HG03442 (cell line): ENCODE measurements at regions not wholly inside any gene's neighbourhood (a gene's known extent, or its start where the extent isn't known, plus 50 kb on each side); places are given as distances from the start of the nearest gene placed in this dataset.
"Not testable (repeated sequence)": the region's sequence is repeated elsewhere in the genome, so short reads cannot be mapped to it uniquely, and the experiment has no call there.

Experiments
- ATAC-seq: cut with Tn5 transposase; IDR thresholded peaks from one replicate; pipeline ENCODE4 v1.9.1; 2021; ENCODE audit warnings: mild to moderate bottlenecking, moderate library complexity; ENCODE audit not compliant: unreplicated experiment

DNA sequence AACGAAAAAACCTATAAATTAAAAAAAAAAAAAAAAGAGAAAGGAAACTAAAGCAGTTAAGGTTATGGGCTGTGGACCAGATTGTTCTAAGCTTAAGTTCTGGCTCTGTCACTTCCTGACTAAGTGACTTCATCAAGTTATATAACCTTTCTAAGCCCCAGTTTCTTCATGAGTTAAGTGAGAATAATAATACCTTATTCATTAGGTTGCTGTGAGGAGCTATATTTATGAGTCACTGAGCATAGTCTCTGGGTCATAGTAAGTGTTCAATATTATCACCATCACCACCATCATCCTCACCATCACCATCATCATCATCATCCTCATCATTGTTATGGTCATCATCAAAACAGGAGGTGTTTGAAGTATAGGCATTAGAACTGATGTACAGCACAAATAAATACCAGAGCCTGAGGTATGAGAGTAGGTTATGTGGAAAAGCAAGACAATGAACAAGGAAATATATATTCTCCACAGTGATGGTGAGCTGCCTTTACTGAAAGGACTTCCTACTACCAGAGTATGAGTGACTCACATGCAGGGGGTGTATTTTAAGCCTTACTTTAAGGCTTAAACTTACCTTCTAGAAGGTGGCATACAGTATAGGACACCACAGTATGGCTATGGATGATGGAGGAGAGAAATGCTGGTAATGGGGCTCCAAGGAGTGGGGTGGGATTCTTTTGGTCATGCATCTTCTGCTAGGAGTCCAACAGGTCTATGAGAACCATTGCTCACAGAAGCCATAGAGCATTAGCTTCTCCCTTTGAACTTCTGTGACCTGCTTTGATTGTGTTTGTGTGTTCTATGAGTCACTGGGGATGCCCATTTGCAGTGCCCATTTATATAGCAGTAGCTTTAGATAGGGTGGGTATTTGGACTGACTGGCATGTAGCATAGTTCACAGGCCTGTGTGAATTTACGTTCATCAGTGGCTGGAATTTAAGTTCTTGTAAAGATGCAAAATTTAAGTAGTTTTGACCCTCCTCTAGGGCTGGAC, 104.4 kb downstream of the KLF5 start:
- ATAC-seq = no peak

DNA sequence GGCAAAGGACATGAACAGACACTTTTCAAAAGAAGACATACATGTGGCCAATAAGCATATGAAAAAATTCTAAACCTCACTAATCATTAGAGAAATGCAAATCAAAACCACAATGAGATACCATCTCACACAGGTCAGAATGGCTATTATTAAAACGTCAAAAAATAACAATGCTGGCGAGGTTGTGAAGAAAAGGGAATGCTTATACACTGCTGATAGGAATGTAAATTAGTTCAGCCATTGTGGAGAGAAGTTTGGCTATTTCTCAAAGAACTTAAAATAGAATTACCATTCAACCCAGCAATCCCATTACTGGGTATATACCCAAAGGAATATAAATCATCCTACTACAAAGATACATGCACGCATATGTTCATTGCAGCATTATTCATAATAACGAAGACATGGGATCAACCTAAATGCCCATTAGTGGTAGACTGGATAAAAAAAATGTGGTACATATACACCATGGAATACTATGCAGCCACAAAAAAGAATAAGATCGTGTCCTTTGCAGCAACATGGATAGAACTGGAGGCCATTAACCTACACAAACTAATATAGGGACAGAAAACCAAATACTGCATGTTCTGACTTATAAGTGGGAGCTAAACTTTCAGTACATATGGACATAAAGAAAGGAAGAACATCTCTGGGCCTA, 101.7 kb downstream of the KLF5 start:
- not testable (repeated sequence) for ATAC-seq

DNA sequence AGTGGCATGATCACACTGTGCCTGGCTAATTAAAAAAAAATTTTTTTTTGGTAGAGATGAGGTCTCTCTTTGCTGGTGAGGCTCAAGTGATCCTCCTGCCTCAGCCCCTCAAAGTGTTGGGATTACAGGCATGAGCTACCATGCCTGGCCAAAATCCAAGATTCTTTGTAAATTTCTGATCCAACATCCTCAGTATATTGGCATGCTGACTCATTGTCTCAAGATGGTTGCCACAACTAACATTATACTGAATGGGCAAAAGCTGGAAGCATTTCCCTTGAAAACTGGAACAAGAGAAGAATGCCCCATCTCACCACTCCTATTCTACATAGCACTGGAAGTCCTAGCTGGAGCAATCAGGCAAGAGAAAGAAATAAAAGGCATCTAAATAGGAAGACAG, 100.0 kb downstream of the KLF5 start:
- no peak for ATAC-seq

- ATAC-seq = no peak
These were observed 98.2 kb downstream of the KLF5 start for GRCh38 chr13:73157031-73157430.

DNA sequence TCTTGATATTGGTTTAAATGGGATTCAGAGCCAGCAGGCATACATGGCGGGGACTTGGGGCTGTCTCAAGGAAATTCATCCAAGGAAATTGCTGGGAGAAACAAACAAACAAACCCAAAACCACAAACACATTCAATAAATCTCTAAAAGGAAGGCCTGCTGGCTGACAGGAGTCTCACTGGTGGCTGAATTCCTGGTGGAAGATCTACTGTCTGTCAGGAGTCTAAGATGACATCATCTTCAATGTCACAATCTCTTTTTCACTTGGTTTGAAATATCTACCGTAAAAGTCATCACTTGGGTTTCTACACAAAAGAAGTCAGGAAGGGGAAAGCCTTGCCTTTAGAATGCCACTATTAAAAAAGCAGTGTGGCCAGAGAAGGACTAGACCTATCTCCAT, 87.9 kb downstream of the KLF5 start:
- no peak for ATAC-seq

GRCh38 chr13:73142071-73142470, 83.3 kb downstream of the KLF5 start:
- ATAC-seq = no peak

DNA sequence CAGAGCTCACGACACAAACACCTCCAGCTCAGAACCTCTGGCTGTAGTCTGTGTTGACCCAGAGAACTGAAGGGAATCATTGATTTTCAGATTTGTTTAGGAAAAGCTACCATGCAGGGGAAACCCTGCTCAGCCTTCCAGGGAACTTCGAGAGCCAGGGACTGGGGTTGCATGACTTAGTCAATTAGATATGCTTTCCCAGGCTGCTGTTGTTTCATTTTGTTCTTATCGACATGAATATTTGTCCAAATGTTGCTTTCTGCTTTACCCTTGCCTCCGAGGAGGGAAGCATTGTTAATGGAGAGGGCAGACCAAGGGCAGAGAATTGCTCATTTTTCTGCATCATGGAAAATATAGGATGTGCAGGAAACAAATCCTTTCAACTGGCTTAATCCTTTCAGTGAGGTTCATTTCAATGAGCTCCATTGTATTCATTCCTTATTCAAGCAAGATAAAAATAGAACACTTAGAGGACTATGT, 82.5 kb downstream of the KLF5 start:
- no peak for ATAC-seq

DNA sequence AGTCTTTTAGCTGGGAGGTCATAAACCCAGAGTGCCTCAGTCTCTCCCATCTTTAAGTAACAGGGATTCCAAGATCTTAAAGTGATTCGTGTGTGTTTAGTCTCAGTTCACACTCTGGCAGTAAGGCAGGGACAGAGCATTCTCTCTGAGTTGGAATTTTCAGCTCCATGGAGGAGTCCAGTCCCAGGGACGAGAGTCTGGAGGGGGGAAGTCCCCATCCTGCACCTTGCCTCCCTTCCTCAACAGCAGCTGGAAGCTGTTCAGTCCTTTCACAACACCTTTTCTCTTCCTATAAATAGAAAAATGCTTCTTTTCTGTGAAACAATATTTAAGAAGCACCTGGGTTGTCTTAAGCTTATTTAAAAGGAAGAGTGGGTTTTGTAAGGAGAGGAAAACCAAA, 82.0 kb downstream of the KLF5 start:
- ATAC-seq = no peak

DNA sequence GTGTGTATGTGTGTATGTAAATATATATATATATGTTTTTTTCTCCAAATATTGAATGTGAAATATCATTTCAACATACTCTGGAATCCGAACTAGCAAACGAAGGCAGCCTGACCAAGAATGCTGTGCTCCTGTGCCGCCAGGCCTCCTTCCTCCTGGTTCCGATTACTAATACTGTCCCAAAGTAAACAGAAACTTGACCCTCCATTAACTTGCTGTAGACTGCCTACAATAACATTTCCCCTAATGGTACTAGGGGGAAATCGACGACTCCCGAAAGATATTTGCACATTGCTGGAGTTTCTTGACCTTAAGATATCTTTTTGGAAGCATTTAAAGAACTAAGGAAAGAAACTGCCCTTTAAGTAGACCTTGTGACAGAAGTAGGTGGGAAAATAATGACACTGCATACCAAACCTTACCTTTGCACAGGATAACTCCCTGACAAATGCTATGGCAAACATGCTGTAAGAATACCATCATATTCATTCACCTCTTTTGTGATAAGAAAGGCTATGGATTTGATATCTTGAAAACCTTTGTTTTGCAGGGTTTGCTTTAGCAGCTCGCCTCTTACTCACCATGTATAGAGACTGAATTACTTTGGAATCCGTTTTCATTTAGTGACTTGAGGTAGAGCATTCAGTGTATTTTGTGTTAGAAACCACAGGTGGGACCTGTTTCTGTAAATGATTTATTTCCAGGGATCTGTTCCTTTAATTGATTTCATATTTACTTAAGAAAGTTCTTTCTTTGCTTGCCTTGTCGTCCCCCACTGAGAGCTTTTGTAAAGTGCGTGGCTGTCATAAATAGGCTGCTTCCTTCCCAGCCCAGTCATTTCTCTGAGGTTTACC, 80.1 kb downstream of the KLF5 start:
- ATAC-seq = no peak

GRCh38 chr13:73138276-73138637, 79.5 kb downstream of the KLF5 start:
- no peak for ATAC-seq

DNA sequence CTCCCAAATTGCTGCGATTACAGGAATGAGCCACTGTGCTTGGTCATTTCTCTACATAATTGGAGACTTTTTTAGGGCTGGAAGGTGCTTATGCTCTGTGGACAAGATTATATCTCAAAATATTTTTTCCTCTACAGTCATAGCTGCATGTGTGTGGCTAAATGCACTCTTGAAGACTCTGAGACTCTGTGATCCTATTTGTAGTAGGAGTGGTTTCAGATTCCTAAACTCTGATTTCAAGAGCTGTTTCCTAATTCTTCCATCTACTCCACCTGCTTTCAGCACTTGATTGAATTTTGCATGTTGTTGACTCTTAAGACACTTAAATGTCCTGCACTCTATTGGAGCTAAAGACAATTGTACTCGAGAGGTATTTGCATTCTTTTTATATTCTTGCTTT, 78.0 kb downstream of the KLF5 start:
- ATAC-seq = no peak

GRCh38 chr13:73133531-73133930, 74.7 kb downstream of the KLF5 start:
- no peak for ATAC-seq

GRCh38 chr13:73131247-73131646, 72.4 kb downstream of the KLF5 start:
- ATAC-seq = no peak

- no peak for ATAC-seq
These were observed 70.2 kb downstream of the KLF5 start for GRCh38 chr13:73129023-73129422.
